ENCODE measurements at regions not wholly inside any gene's neighbourhood (a gene's known extent, or its start where the extent isn't known, plus 50 kb on each side); places are given as distances from the start of the nearest gene placed in this dataset.
"Not testable (repeated sequence)": the region's sequence is repeated elsewhere in the genome, so short reads cannot be mapped to it uniquely, and the experiment has no call there.

DNA sequence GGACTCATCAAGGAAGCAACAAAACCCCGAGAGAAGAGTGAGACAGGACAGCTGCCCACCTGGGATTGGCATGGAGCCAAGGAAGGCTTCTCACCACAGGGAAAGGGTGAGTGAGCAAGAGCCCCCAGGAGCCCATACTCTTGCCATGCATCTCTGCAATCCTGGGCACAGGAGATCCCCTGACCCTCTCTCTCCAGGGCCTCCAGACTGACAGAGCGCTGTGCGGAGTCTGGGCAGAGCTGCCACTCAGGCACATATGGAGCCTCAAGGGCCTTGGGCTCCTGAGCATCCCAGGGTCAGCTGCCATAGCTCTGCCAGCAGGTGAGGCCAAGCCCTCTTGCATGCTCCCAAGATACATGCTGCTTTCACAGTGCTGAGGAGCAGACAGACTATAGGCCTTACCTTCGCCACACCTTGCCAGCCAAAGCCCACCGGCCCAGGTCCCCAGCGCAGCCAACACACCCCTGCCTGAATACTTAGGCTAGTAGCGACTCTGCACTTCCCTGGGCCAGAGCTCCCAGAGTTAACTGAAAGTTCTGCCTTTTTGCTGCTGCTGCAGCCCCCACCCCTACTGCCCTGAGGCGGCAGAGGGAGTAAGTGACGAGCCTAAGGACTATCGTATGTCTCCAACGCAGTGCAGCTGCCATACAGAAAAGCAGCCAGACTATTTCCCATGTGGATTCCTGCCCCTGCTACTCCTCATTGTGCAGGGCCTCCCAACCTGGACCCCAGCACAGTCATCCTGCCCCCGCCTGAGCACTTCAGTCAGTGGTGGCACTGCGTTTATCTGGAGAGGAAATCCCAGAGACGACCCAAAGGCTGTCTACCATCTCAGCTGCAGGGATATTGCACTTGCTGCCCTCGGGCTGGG is 251.6 kb downstream of the SPATA31A6 start:
- not testable (repeated sequence) for H3K9me3 Mint-ChIP-seq (ENCODE audit: low read depth)

GRCh38 chr9:42435715-42436342 is 252.4 kb downstream of the SPATA31A6 start:
- H3K27ac Mint-ChIP-seq (ENCODE audit: unreplicated experiment); H3K4me3 Mint-ChIP-seq (ENCODE audit: unreplicated experiment): not testable (repeated sequence)

More for the DNA sequence above, 251.6 kb downstream of the SPATA31A6 start:
- not testable (repeated sequence) for H3K27ac Mint-ChIP-seq (ENCODE audit: unreplicated experiment); H3K36me3 Mint-ChIP-seq (ENCODE audit: low read depth); H3K27me3 Mint-ChIP-seq (ENCODE audit: low read depth); H3K4me3 Mint-ChIP-seq (ENCODE audit: unreplicated experiment); DNase-seq (ENCODE audit: low spot score)
- peaks cover 12% of the 10 kb centered on the region for H3K4me1 Mint-ChIP-seq (ENCODE audit: low read depth)

DNA sequence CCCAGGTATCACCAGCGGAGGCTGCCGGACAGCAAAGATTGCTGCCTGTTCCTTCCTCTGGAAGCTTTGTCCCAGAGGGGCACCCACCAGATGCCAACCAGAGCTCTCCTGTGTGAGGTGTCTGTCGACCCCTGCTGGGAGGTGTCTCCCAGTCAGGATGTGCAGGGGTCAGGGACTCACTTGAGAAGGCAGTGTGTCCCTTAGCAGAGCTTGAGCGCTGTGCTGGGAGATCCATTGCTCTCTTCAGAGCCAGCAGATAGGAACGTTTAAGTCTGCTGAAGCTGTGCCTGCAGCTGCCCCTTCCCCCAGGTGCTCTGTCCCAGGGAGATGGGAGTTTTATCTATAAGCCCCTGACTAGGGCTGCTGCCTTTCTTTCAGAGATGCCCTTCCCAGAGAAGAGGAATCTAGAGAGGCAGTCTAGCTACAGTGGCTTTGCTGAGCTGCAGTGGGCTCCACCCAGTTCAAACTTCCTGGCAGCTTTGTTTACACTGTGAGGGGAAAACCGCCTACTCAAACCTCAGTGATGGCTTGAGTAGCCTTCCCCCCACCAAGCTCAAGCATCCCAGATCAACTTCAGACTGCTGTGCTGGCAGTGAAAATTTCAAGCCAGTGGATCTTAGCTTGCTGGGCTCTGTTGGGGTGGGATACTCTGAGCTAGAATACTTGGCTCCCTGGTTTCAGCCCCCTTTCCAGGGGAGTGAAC is 253.7 kb downstream of the SPATA31A6 start:
- not testable (repeated sequence) for DNase-seq (ENCODE audit: low spot score); H3K36me3 Mint-ChIP-seq (ENCODE audit: low read depth); H3K4me3 Mint-ChIP-seq (ENCODE audit: unreplicated experiment); H3K27me3 Mint-ChIP-seq (ENCODE audit: low read depth); H3K4me1 Mint-ChIP-seq (ENCODE audit: low read depth); H3K27ac Mint-ChIP-seq (ENCODE audit: unreplicated experiment); H3K9me3 Mint-ChIP-seq (ENCODE audit: low read depth)

More at GRCh38 chr9:42435715-42436342, 252.4 kb downstream of the SPATA31A6 start:
- not testable (repeated sequence) for H3K9me3 Mint-ChIP-seq (ENCODE audit: low read depth); H3K27me3 Mint-ChIP-seq (ENCODE audit: low read depth); H3K36me3 Mint-ChIP-seq (ENCODE audit: low read depth); H3K4me1 Mint-ChIP-seq (ENCODE audit: low read depth); DNase-seq (ENCODE audit: low spot score)

- not testable (repeated sequence) for DNase-seq (ENCODE audit: low spot score); H3K27me3 Mint-ChIP-seq (ENCODE audit: low read depth); H3K9me3 Mint-ChIP-seq (ENCODE audit: low read depth); H3K4me1 Mint-ChIP-seq (ENCODE audit: low read depth); H3K27ac Mint-ChIP-seq (ENCODE audit: unreplicated experiment); H3K36me3 Mint-ChIP-seq (ENCODE audit: low read depth); H3K4me3 Mint-ChIP-seq (ENCODE audit: unreplicated experiment)
Observed at GRCh38 chr9:42442680-42443079, 259.2 kb downstream of the SPATA31A6 start.

GRCh38 chr9:42443414-42443813 is 260.0 kb downstream of the SPATA31A6 start:
- not testable (repeated sequence) for DNase-seq (ENCODE audit: low spot score); H3K9me3 Mint-ChIP-seq (ENCODE audit: low read depth); H3K36me3 Mint-ChIP-seq (ENCODE audit: low read depth); H3K4me3 Mint-ChIP-seq (ENCODE audit: unreplicated experiment); H3K4me1 Mint-ChIP-seq (ENCODE audit: low read depth); H3K27ac Mint-ChIP-seq (ENCODE audit: unreplicated experiment); H3K27me3 Mint-ChIP-seq (ENCODE audit: low read depth)

- DNase-seq (ENCODE audit: low spot score), result not testable (repeated sequence)
Observed at GRCh38 chr9:42461436-42461835, 278.0 kb downstream of the SPATA31A6 start.

GRCh38 chr9:42461863-42462262 is 278.4 kb downstream of the SPATA31A6 start:
- not testable (repeated sequence) for DNase-seq (ENCODE audit: low spot score); H3K36me3 Mint-ChIP-seq (ENCODE audit: low read depth); H3K9me3 Mint-ChIP-seq (ENCODE audit: low read depth); H3K27ac Mint-ChIP-seq (ENCODE audit: unreplicated experiment); H3K4me3 Mint-ChIP-seq (ENCODE audit: unreplicated experiment); H3K27me3 Mint-ChIP-seq (ENCODE audit: low read depth)
- H3K4me1 Mint-ChIP-seq (ENCODE audit: low read depth), result peaks cover 25% of the 10 kb centered on the region

More at GRCh38 chr9:42461436-42461835, 278.0 kb downstream of the SPATA31A6 start:
- H3K4me3 Mint-ChIP-seq (ENCODE audit: unreplicated experiment); H3K36me3 Mint-ChIP-seq (ENCODE audit: low read depth); H3K9me3 Mint-ChIP-seq (ENCODE audit: low read depth); H3K27me3 Mint-ChIP-seq (ENCODE audit: low read depth): not testable (repeated sequence)
- H3K27ac Mint-ChIP-seq (ENCODE audit: unreplicated experiment), result peak overlapping the region; percentile 36
- H3K4me1 Mint-ChIP-seq (ENCODE audit: low read depth), result peaks cover 24% of the 10 kb centered on the region

- Mint-ChIP-seq H3K4me1 (ENCODE audit: low read depth) (peaks cover 30% of the 10 kb centered on the region), H3K27ac (ENCODE audit: unreplicated experiment) (peak overlapping the region; percentile 49)
- DNase-seq (ENCODE audit: low spot score); H3K36me3 Mint-ChIP-seq (ENCODE audit: low read depth); H3K9me3 Mint-ChIP-seq (ENCODE audit: low read depth); H3K27me3 Mint-ChIP-seq (ENCODE audit: low read depth); H3K4me3 Mint-ChIP-seq (ENCODE audit: unreplicated experiment): not testable (repeated sequence)
Observed at GRCh38 chr9:42463981-42464380, 280.5 kb downstream of the SPATA31A6 start.

- H3K27me3 Mint-ChIP-seq (ENCODE audit: low read depth); H3K9me3 Mint-ChIP-seq (ENCODE audit: low read depth); H3K4me1 Mint-ChIP-seq (ENCODE audit: low read depth); H3K4me3 Mint-ChIP-seq (ENCODE audit: unreplicated experiment); H3K36me3 Mint-ChIP-seq (ENCODE audit: low read depth); H3K27ac Mint-ChIP-seq (ENCODE audit: unreplicated experiment); DNase-seq (ENCODE audit: low spot score): not testable (repeated sequence)
- TF ChIP-seq, protein P1, sequence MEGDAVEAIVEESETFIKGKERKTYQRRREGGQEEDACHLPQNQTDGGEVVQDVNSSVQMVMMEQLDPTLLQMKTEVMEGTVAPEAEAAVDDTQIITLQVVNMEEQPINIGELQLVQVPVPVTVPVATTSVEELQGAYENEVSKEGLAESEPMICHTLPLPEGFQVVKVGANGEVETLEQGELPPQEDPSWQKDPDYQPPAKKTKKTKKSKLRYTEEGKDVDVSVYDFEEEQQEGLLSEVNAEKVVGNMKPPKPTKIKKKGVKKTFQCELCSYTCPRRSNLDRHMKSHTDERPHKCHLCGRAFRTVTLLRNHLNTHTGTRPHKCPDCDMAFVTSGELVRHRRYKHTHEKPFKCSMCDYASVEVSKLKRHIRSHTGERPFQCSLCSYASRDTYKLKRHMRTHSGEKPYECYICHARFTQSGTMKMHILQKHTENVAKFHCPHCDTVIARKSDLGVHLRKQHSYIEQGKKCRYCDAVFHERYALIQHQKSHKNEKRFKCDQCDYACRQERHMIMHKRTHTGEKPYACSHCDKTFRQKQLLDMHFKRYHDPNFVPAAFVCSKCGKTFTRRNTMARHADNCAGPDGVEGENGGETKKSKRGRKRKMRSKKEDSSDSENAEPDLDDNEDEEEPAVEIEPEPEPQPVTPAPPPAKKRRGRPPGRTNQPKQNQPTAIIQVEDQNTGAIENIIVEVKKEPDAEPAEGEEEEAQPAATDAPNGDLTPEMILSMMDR (IDR thresholded peaks at IDR 0.05), result peak; percentile 73
Observed at GRCh38 chr9:42470577-42470976, 287.1 kb downstream of the SPATA31A6 start.

- not testable (repeated sequence) for H3K9me3 Mint-ChIP-seq (ENCODE audit: low read depth); H3K27me3 Mint-ChIP-seq (ENCODE audit: low read depth); H3K36me3 Mint-ChIP-seq (ENCODE audit: low read depth); H3K27ac Mint-ChIP-seq (ENCODE audit: unreplicated experiment); H3K4me3 Mint-ChIP-seq (ENCODE audit: unreplicated experiment); H3K4me1 Mint-ChIP-seq (ENCODE audit: low read depth); DNase-seq (ENCODE audit: low spot score)
Observed at GRCh38 chr9:42490989-42491388, 307.5 kb downstream of the SPATA31A6 start.

DNA sequence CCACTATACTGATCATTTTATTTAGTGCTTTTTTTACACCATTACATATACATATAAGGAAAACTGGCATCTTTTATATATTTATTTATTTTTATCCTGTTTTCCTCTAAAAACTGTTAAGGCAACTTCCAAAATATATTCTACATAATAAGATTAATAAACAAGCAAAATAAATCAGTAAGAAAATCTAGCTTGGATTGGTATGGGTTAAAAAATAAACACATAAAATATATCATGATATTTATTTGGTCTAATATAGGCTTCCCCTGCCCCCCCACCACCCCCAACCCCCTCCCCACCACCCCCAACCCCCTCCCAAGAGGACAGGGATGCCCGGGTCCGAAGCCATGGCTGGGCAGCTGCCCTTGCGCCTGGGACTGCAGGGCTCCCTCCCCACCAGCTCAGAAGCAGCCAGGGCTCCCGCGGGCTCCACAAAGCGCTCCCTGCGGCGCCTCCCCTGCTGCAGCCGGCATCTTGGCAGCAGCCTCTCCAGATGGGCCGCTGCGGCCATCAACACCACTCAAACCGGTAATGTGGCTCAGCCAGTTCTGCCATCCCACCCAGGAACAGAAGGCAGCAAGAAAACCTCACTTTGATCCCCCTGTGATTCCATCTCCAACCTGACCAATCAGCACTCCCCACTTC is 319.3 kb downstream of the SPATA31A6 start:
- H3K9me3 Mint-ChIP-seq (ENCODE audit: low read depth); DNase-seq (ENCODE audit: low spot score); H3K4me3 Mint-ChIP-seq (ENCODE audit: unreplicated experiment); H3K4me1 Mint-ChIP-seq (ENCODE audit: low read depth); H3K27me3 Mint-ChIP-seq (ENCODE audit: low read depth); H3K27ac Mint-ChIP-seq (ENCODE audit: unreplicated experiment); H3K36me3 Mint-ChIP-seq (ENCODE audit: low read depth): not testable (repeated sequence)
